Neural cell (in vitro differentiated cells): ENCODE measurements at regions not wholly inside any gene's neighbourhood (a gene's known extent, or its start where the extent isn't known, plus 50 kb on each side); places are given as distances from the start of the nearest gene placed in this dataset.

ENCODE experiments used
- H2AFZ ChIP-seq: fragments of 200-600, 300-800 bp; sonication (generic), shearing (Covaris generic); 2 replicates; pipeline ENCODE4 v1.6.0; 2014; ENCODE audit warnings: low read depth, mild to moderate bottlenecking, antibody characterized with exemption, low read length, moderate library complexity
- H3F3A ChIP-seq: fragments of 200-600 bp; shearing (Covaris generic); 2 replicates; pipeline ENCODE4 v1.6.1; 2016; ENCODE audit warnings: mild to moderate bottlenecking, moderate library complexity, mixed read lengths, antibody characterized with exemption, low read length; ENCODE audit not compliant: insufficient read depth, poor library complexity, severe bottlenecking
- H3K27ac ChIP-seq: fragments of 200-600, 300-800 bp; sonication (generic), shearing (Covaris generic); 2 replicates; pipeline ENCODE4 v1.5.1; 2014; ENCODE audit warnings: mild to moderate bottlenecking, low read length, moderate library complexity
- H3K27me3 ChIP-seq: fragments of 300-800, 200-600 bp; sonication (generic), shearing (Covaris generic); 2 replicates; pipeline ENCODE4 v1.6.0; 2014; ENCODE audit warnings: mild to moderate bottlenecking, low read depth, low read length, moderate library complexity; ENCODE audit not compliant: insufficient read depth
- H3K36me3 ChIP-seq: fragments of 300-800, 200-600 bp; sonication (generic), shearing (Covaris generic); 2 replicates; pipeline ENCODE4 v1.5.1; 2014; ENCODE audit warnings: mild to moderate bottlenecking, antibody characterized with exemption, low read length, moderate library complexity; ENCODE audit not compliant: insufficient read depth
- H3K4me2 ChIP-seq: fragments of 300-800, 200-600 bp; sonication (generic), shearing (Covaris generic); 2 replicates; pipeline ENCODE4 v1.6.0; 2014; ENCODE audit warnings: mild to moderate bottlenecking, low read length
- H3K4me3 ChIP-seq: fragments of 300-800, 200-600 bp; sonication (generic), shearing (Covaris generic); 2 replicates; pipeline ENCODE4 v1.5.1; 2014; ENCODE audit warnings: mild to moderate bottlenecking, low read length, moderate library complexity
- H3K79me2 ChIP-seq: fragments of 200-600 bp; shearing (Covaris generic); replicated peaks from 2 replicates; pipeline ENCODE4 v1.6.0; 2014; ENCODE audit warnings: mild to moderate bottlenecking, low read length, moderate library complexity; ENCODE audit not compliant: insufficient read depth
- H3K9ac ChIP-seq: fragments of 300-800, 200-600 bp; sonication (generic), shearing (Covaris generic); 2 replicates; pipeline ENCODE4 v1.6.1; 2016; ENCODE audit warnings: mild to moderate bottlenecking, low read length, mixed read lengths
- H3K9me2 ChIP-seq: fragments of 200-600 bp; shearing (Covaris generic); 2 replicates; pipeline ENCODE4 v1.6.1; 2016; ENCODE audit warnings: mild to moderate bottlenecking, low read length, mixed read lengths; ENCODE audit not compliant: insufficient read depth
- H3K9me3 ChIP-seq: fragments of 200-600, 300-800 bp; sonication (generic), shearing (Covaris generic); 2 replicates; pipeline ENCODE4 v1.6.1; 2016; ENCODE audit warnings: mild to moderate bottlenecking, mixed run types, low read length, moderate library complexity, mixed read lengths
- H4K20me1 ChIP-seq: fragments of 200-600 bp; shearing (Covaris generic); 2 replicates; pipeline ENCODE4 v1.6.1; 2016; ENCODE audit warnings: mild to moderate bottlenecking, mixed run types; ENCODE audit not compliant: insufficient read depth
- MXI1 ChIP-seq: fragments of 450-650 bp; conservative IDR thresholded peaks from 2 replicates; pipeline ENCODE4 v1.6.1; 2014; ENCODE audit warnings: antibody characterized with exemption, mild to moderate bottlenecking; ENCODE audit not compliant: poor library complexity, severe bottlenecking
- POLR2AphosphoS5 ChIP-seq: IDR thresholded peaks from 2 replicates; pipeline ENCODE4 v1.6.1; 2012
- RAD21 ChIP-seq: fragments of 450-650 bp; conservative IDR thresholded peaks from 2 replicates; pipeline ENCODE4 v1.6.1; 2014; ENCODE audit warnings: antibody characterized with exemption, mild to moderate bottlenecking, moderate library complexity
- SMC3 ChIP-seq: fragments of 450-650 bp; conservative IDR thresholded peaks from 2 replicates; pipeline ENCODE4 v1.6.1; 2014; ENCODE audit warnings: antibody characterized with exemption, mild to moderate bottlenecking, moderate library complexity; ENCODE audit not compliant: poor library complexity
- TF ChIP-seq, protein P1 (sequence below): IDR thresholded peaks from 2 replicates; pipeline ENCODE4 v1.6.1; 2012; ENCODE audit warnings: borderline replicate concordance
- TF ChIP-seq, protein P2 (sequence below): fragments of 450-650 bp; IDR thresholded peaks from 2 replicates; pipeline ENCODE4 v1.5.1; 2014; ENCODE audit warnings: antibody characterized with exemption, mild to moderate bottlenecking, moderate library complexity; ENCODE audit not compliant: poor library complexity, severe bottlenecking

DNA sequence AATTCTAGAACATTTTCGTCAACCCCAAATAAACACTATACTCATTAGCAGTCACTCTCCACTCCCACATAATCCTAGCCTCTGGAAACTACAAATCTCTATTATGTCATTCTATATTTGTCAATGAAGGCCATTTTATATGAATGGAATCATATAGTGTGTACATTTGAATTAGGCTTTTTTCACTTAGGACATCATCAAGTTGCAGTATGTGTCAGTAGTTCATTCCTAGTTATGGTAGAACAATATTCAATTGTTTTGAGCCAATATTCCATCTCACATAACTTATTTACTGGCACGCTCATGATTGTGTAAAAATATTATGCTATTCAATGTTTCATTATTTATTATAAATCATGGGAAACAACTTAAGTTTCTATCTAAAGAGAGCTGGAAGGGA is 1610.4 kb upstream of the MIR17HG start:
- no peaks in the 10 kb centered on the region for H3K36me3 ChIP-seq
- H3K9me2 ChIP-seq, result no peaks in the 10 kb centered on the region
- no peaks in the 10 kb centered on the region for H4K20me1 ChIP-seq
- H3K9ac ChIP-seq, result no peak overlapping the region
- H3K27me3 ChIP-seq, result no peaks in the 10 kb centered on the region
- no peaks in the 10 kb centered on the region for H3K9me3 ChIP-seq
- no peak overlapping the region for H2AFZ ChIP-seq
- H3F3A ChIP-seq, result no peaks in the 10 kb centered on the region
- no peak overlapping the region for H3K4me3 ChIP-seq
- TF ChIP-seq, protein P1, sequence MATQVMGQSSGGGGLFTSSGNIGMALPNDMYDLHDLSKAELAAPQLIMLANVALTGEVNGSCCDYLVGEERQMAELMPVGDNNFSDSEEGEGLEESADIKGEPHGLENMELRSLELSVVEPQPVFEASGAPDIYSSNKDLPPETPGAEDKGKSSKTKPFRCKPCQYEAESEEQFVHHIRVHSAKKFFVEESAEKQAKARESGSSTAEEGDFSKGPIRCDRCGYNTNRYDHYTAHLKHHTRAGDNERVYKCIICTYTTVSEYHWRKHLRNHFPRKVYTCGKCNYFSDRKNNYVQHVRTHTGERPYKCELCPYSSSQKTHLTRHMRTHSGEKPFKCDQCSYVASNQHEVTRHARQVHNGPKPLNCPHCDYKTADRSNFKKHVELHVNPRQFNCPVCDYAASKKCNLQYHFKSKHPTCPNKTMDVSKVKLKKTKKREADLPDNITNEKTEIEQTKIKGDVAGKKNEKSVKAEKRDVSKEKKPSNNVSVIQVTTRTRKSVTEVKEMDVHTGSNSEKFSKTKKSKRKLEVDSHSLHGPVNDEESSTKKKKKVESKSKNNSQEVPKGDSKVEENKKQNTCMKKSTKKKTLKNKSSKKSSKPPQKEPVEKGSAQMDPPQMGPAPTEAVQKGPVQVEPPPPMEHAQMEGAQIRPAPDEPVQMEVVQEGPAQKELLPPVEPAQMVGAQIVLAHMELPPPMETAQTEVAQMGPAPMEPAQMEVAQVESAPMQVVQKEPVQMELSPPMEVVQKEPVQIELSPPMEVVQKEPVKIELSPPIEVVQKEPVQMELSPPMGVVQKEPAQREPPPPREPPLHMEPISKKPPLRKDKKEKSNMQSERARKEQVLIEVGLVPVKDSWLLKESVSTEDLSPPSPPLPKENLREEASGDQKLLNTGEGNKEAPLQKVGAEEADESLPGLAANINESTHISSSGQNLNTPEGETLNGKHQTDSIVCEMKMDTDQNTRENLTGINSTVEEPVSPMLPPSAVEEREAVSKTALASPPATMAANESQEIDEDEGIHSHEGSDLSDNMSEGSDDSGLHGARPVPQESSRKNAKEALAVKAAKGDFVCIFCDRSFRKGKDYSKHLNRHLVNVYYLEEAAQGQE, result no peak
- TF ChIP-seq, protein P2, sequence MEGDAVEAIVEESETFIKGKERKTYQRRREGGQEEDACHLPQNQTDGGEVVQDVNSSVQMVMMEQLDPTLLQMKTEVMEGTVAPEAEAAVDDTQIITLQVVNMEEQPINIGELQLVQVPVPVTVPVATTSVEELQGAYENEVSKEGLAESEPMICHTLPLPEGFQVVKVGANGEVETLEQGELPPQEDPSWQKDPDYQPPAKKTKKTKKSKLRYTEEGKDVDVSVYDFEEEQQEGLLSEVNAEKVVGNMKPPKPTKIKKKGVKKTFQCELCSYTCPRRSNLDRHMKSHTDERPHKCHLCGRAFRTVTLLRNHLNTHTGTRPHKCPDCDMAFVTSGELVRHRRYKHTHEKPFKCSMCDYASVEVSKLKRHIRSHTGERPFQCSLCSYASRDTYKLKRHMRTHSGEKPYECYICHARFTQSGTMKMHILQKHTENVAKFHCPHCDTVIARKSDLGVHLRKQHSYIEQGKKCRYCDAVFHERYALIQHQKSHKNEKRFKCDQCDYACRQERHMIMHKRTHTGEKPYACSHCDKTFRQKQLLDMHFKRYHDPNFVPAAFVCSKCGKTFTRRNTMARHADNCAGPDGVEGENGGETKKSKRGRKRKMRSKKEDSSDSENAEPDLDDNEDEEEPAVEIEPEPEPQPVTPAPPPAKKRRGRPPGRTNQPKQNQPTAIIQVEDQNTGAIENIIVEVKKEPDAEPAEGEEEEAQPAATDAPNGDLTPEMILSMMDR, result no peak
- H3K4me2 ChIP-seq, result no peak overlapping the region
- no peak overlapping the region for H3K27ac ChIP-seq
- no peaks in the 10 kb centered on the region for H3K79me2 ChIP-seq

DNA sequence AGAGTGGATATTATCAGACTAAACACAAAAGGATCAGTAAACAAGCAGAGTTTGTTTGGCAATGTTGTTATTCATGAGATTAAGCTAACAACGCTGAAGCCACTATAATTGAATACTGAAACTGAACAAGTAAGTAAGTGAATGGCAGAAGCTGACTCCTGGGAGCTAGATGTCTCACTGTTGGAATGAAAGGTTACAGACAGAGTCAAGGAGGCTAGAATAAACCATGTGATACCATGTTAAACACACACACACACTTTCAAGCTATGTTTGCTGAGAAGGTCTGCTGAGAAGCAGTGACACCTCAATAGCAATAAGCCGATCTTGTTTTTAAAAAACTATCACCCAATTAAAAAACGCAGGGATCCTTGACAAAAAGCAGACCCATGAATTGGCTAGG is 1609.4 kb upstream of the MIR17HG start:
- no peak overlapping the region for H3K4me3 ChIP-seq
- H3K4me2 ChIP-seq, result no peak overlapping the region
- no peaks in the 10 kb centered on the region for H3K9me2 ChIP-seq
- no peaks in the 10 kb centered on the region for H3F3A ChIP-seq
- H4K20me1 ChIP-seq, result no peaks in the 10 kb centered on the region
- H3K9me3 ChIP-seq, result no peaks in the 10 kb centered on the region
- no peak overlapping the region for H3K9ac ChIP-seq
- H3K27ac ChIP-seq, result peak overlapping the region; percentile 13
- TF ChIP-seq POLR2AphosphoS5 (peak; percentile 29), RAD21 (no peak)
- TF ChIP-seq, protein P2, result no peak
- H3K79me2 ChIP-seq, result no peaks in the 10 kb centered on the region
- H2AFZ ChIP-seq, result no peak overlapping the region
- no peaks in the 10 kb centered on the region for H3K36me3 ChIP-seq
- no peaks in the 10 kb centered on the region for H3K27me3 ChIP-seq

DNA sequence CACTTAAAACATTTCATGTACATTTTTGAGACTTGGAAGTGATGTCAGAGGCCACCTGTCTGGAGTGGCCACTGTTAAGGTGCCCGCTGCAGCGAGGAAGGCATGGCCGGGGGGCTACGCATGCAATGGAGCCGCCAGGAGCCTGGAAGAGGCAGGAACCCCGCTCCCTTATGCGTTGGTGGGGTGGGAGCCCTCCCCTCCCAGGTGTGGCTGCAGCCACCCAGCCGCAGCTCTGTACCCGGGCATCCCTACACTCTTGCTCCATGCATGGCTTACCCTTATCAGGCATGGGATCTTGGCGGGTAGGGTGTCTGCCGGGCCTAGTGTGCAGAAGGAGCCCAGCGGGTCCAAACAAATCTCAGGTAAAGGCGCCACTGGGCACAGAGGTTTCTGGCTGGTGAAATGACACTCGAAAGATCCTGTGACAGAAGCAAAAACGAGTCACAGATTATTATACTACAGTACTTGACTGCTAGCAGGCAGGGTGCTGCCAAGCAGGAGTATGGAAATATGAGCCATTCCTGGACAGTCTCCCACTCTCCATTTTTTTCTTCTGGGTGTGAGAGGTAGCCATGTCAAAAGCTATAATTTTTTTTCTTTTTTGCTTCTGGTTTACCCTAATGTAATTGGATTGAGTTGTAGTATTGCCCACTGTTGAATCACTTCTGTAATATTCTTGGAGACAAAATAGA is 1606.3 kb upstream of the MIR17HG start:
- H3K4me2 ChIP-seq, result no peak overlapping the region
- no peaks in the 10 kb centered on the region for H4K20me1 ChIP-seq
- H2AFZ ChIP-seq, result no peak overlapping the region
- TF ChIP-seq SMC3 (no peak), MXI1 (no peak)
- H3K27ac ChIP-seq, result no peak overlapping the region
- H3K27me3 ChIP-seq, result no peaks in the 10 kb centered on the region
- no peaks in the 10 kb centered on the region for H3F3A ChIP-seq
- H3K9ac ChIP-seq, result no peak overlapping the region
- H3K79me2 ChIP-seq, result no peaks in the 10 kb centered on the region
- H3K36me3 ChIP-seq, result no peaks in the 10 kb centered on the region
- no peaks in the 10 kb centered on the region for H3K9me2 ChIP-seq
- no peaks in the 10 kb centered on the region for H3K9me3 ChIP-seq
- H3K4me3 ChIP-seq, result no peak overlapping the region
